NB4 (cell line): ENCODE measurements at regions not wholly inside any gene's neighbourhood (a gene's known extent, or its start where the extent isn't known, plus 50 kb on each side); places are given as distances from the start of the nearest gene placed in this dataset.

Source experiments
- CTCF ChIP-seq: IDR thresholded peaks from one replicate; pipeline ENCODE4 v1.5.1; 2012; ENCODE audit warnings: low read depth, low read length
- MYC ChIP-seq: IDR thresholded peaks from 2 replicates; pipeline ENCODE4 v1.6.1; 2011; ENCODE audit warnings: low read depth, low read length

GRCh38 chr2:194291104-194291503 is 1365.9 kb upstream of the SLC39A10 start:
- TF ChIP-seq MYC (no peak), CTCF (no peak)
